Activated T-helper 17 cell treated with anti-CD3 and anti-CD28 coated beads, Interleukin-2, amount 50 U/mL, for 72 hours (primary cell): ENCODE measurements at regions not wholly inside any gene's neighbourhood (a gene's known extent, or its start where the extent isn't known, plus 50 kb on each side); places are given as distances from the start of the nearest gene placed in this dataset.
"Not testable (repeated sequence)": the region's sequence is repeated elsewhere in the genome, so short reads cannot be mapped to it uniquely, and the experiment has no call there.

Experiments
- ATAC-seq: fragments of 150-1000 bp; cut with Tn5 transposase; replicated peaks from 2 replicates; pipeline ENCODE4 v1.10.0; 2021; ENCODE audit warnings: mild to moderate bottlenecking, moderate library complexity
- H3K27ac Mint-ChIP-seq: one replicate; pipeline ENCODE4 v1.8.0; 2022; ENCODE audit warnings: mixed read lengths
- H3K27me3 Mint-ChIP-seq: one replicate; pipeline ENCODE4 v1.8.0; 2022; ENCODE audit warnings: mixed read lengths
- H3K36me3 Mint-ChIP-seq: one replicate; pipeline ENCODE4 v1.8.0; 2022; ENCODE audit warnings: low read depth, mild to moderate bottlenecking, mixed read lengths
- H3K4me1 Mint-ChIP-seq: one replicate; pipeline ENCODE4 v1.8.0; 2022; ENCODE audit warnings: mixed read lengths
- H3K4me3 Mint-ChIP-seq: one replicate; pipeline ENCODE4 v1.8.0; 2022; ENCODE audit warnings: mild to moderate bottlenecking, mixed read lengths
- H3K9me3 Mint-ChIP-seq: one replicate; pipeline ENCODE4 v1.8.0; 2022; ENCODE audit warnings: mixed read lengths

DNA sequence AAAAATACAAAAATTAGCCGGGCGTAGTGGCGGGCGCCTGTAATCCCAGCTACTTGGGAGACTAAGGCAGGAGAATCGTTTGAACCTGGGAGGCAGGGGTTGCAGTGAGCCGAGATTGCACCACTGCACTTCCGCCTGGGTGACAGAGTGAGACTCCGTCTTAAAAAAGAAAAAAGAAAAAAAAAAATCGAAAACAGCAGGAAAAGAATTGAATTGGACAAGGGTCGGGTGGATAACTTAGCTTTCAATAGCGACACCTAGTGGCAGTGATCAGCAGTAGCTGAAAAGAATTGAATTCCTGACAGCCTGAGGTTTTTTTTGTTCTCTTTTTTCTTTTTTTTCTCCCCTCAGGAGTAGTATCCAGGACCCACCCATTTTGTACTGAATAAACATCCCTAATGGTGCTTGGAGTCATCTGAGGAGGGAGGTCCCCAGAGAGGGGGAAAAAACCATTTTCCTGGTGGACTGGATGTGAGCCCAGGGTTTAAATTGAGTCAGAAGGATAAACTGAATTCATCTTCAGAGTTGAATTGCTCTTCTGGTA is 55.1 kb downstream of the CYCS start:
- ATAC-seq: peak; percentile 63
- H3K27ac Mint-ChIP-seq: peak overlapping the region; percentile 36
- H3K9me3 Mint-ChIP-seq: no peaks in the 10 kb centered on the region
- peaks cover 6% of the 10 kb centered on the region for H3K4me1 Mint-ChIP-seq
- no peak overlapping the region for H3K4me3 Mint-ChIP-seq
- H3K36me3 Mint-ChIP-seq: no peaks in the 10 kb centered on the region
- no peaks in the 10 kb centered on the region for H3K27me3 Mint-ChIP-seq

DNA sequence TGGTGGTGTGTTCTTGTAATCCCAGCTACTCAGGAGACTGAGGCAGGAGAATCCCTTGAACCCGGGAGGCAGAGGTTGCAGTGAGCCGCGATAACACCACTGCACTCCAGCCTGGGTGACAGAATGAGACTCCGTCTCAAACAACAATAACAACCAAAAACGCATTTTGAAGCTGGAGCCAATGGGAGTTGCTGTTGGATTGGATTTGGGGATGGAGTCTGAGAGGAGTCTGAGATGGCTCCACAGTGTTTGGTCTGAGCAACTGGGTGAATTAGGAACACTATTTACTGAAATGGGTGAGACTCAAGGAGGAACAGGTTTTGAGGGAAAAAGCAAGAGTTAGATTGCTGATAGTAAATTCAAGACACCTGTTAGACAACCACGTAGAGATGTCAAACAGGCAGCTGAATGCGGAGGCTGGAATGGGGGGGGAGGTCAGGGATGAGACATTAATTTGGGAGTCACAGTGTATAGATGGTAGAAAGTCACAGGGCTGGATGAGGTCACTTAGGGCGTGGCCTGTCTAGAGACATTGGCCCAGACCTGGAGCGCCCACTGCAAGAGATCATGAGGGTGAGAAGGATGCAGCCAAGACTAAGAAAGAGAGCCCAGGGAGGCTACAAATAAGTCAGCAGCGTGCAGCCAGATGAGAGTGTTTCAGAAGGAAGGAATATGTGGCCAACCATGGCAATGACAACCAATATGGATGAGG is 56.4 kb downstream of the CYCS start:
- no peak for ATAC-seq
- no peaks in the 10 kb centered on the region for H3K9me3 Mint-ChIP-seq
- no peak overlapping the region for H3K4me3 Mint-ChIP-seq
- H3K4me1 Mint-ChIP-seq: peaks cover 6% of the 10 kb centered on the region
- no peak overlapping the region for H3K27ac Mint-ChIP-seq
- no peaks in the 10 kb centered on the region for H3K27me3 Mint-ChIP-seq
- no peaks in the 10 kb centered on the region for H3K36me3 Mint-ChIP-seq

DNA sequence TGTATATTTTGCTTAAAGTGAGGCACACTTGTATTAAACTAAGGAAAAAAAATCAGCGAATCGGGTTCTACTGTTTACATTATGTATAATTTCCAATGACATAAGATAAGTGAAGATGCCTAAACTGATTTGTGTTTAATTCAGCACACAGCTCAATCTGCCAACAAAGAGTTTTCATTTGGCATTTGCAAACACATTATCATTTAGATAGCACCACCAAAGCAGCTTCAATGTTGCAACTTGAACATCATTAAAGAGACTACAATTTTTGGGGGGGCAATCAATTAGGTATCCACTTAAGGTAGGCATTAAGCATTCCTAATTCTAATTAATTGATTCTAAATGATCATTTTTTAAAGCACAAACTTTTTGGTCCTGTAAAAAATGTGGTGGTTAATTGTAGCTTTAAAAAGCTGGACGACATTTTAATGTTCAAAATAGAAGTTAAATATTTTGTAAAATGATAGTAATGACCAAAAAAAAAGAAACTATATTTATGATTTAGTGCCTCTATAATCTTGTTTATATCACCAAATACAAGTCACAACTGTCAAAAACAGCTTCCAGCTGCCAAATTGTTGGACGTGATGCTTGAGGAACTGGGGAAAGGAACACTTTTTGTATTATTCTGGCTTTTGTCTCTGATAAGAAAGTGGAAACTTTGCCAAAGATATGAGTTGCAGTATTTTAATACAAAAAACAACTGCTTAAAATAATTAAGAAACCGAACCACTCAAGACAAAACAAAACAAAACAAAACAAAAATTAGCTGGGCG is 57.1 kb downstream of the CYCS start:
- H3K36me3 Mint-ChIP-seq: no peaks in the 10 kb centered on the region
- H3K4me3 Mint-ChIP-seq: no peak overlapping the region
- ATAC-seq: no peak
- H3K4me1 Mint-ChIP-seq: peaks cover under 1% of the 10 kb centered on the region
- H3K27me3 Mint-ChIP-seq: no peaks in the 10 kb centered on the region
- no peak overlapping the region for H3K27ac Mint-ChIP-seq
- H3K9me3 Mint-ChIP-seq: no peaks in the 10 kb centered on the region

DNA sequence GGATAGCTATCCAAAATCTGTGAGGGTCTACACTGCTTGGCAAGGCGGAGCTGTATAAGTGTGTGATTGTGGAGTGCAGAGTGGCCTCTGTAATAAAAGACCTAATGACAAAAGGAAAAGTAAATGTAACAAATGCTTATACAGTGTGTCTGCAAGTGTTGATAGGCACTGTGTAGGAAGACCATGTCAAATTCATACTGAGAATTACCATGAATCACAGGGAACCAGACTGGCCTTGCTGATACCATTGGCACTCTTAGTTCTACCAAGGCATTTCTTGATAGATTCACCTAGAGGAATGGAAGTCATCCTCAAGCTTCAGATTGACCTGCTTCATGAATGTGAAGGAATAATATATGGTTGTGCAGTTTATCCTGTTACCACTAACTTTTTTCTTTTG is 58.8 kb downstream of the CYCS start:
- no peaks in the 10 kb centered on the region for H3K36me3 Mint-ChIP-seq
- H3K4me1 Mint-ChIP-seq: no peaks in the 10 kb centered on the region
- H3K9me3 Mint-ChIP-seq: no peaks in the 10 kb centered on the region
- no peak overlapping the region for H3K27ac Mint-ChIP-seq
- H3K4me3 Mint-ChIP-seq: no peak overlapping the region
- no peaks in the 10 kb centered on the region for H3K27me3 Mint-ChIP-seq
- peak; percentile 83 for ATAC-seq

DNA sequence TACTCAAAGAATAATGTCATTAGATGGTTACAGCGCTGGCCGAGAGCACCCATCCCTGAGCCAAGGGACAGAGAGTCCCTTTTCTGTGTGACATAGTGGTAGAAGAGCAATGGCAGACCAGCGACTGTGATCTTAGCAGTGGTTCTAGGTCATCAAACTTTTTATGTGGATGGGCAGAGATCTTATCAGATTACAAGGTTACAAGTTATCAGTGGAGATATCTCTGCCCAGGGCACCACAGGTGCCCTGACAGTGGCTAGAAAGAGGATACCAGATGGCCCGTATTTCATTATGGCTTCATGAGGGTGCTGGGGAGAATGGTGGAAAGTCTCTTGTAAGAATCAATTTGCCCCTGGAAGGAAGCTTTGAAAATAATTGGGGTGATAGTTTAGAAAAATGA is 62.7 kb downstream of the CYCS start:
- no peak overlapping the region for H3K4me3 Mint-ChIP-seq
- no peaks in the 10 kb centered on the region for H3K27me3 Mint-ChIP-seq
- no peaks in the 10 kb centered on the region for H3K4me1 Mint-ChIP-seq
- H3K9me3 Mint-ChIP-seq: no peaks in the 10 kb centered on the region
- ATAC-seq: no peak
- no peak overlapping the region for H3K27ac Mint-ChIP-seq
- H3K36me3 Mint-ChIP-seq: no peaks in the 10 kb centered on the region

DNA sequence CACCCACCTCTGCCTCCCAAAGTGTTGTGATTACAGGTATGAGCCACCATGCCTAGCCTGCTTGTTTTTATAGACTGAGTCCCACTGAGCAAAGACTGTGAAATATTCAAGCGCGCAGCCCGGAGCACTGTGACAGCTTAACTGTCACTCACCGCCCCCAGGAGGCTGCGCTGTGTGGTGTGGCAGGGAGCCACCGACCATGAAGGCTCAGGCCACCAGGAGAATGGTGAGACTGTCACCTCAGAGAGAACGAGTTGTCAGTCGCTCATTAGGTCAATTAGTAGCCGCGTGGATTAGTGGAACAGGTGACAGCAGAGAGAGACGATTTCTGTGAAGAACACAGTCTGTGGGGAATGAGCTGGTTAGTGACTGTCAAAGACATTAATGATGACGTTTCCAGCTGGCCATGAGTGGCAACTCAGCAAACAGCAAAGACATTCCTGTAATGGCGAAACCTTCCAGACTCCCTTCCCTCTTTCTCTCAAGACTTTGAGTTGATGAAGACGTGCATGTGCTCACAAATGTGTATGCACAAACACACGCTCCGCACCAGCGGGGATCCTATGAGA is 64.5 kb downstream of the CYCS start:
- no peak overlapping the region for H3K4me3 Mint-ChIP-seq
- H3K36me3 Mint-ChIP-seq: no peaks in the 10 kb centered on the region
- ATAC-seq: no peak
- no peaks in the 10 kb centered on the region for H3K9me3 Mint-ChIP-seq
- H3K27ac Mint-ChIP-seq: no peak overlapping the region
- H3K27me3 Mint-ChIP-seq: no peaks in the 10 kb centered on the region
- H3K4me1 Mint-ChIP-seq: no peaks in the 10 kb centered on the region

DNA sequence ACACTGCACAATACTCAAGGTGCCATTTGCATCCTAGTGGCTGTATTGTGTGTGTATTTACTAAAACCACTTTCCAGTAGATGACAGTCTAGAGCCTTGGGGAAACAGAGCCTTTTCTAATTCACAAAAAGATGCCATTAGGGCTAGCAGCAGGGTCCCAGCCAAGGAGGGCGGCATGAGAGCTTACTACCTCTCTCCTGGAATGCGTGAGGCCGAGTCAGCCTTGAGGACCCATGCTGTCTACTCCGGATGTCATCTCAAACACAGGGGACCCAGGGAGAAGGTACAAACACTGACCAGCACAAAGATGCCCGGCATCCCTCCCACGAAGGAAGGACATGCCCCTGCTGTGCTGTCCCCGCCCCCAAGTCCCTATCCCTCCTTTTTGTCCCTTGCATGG is 65.5 kb downstream of the CYCS start:
- no peaks in the 10 kb centered on the region for H3K27me3 Mint-ChIP-seq
- H3K4me1 Mint-ChIP-seq: no peaks in the 10 kb centered on the region
- ATAC-seq: no peak
- H3K4me3 Mint-ChIP-seq: no peak overlapping the region
- no peaks in the 10 kb centered on the region for H3K9me3 Mint-ChIP-seq
- H3K36me3 Mint-ChIP-seq: no peaks in the 10 kb centered on the region
- H3K27ac Mint-ChIP-seq: peak overlapping the region; percentile 58

DNA sequence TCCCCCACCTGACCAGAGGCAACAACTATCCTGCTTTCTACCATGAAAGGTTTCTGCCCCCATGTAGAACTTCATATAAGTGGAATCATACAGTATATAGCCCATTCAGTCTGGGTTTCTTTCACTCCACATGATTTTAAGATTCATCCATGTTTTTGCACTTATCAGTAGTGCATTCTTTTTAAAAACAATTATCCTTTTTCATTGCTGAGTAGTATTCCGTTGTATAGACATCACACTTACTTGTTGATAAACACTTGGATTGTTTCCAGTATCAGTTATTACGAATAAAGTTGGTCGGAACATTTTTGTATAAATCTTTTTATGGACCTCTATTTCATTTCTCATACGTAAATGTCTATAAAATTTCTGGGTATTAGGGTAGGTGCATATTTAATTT is 68.7 kb downstream of the CYCS start:
- H3K36me3 Mint-ChIP-seq: no peaks in the 10 kb centered on the region
- ATAC-seq: no peak
- H3K4me3 Mint-ChIP-seq: no peak overlapping the region
- no peaks in the 10 kb centered on the region for H3K27me3 Mint-ChIP-seq
- H3K27ac Mint-ChIP-seq: no peak overlapping the region
- H3K9me3 Mint-ChIP-seq: no peaks in the 10 kb centered on the region
- no peaks in the 10 kb centered on the region for H3K4me1 Mint-ChIP-seq

DNA sequence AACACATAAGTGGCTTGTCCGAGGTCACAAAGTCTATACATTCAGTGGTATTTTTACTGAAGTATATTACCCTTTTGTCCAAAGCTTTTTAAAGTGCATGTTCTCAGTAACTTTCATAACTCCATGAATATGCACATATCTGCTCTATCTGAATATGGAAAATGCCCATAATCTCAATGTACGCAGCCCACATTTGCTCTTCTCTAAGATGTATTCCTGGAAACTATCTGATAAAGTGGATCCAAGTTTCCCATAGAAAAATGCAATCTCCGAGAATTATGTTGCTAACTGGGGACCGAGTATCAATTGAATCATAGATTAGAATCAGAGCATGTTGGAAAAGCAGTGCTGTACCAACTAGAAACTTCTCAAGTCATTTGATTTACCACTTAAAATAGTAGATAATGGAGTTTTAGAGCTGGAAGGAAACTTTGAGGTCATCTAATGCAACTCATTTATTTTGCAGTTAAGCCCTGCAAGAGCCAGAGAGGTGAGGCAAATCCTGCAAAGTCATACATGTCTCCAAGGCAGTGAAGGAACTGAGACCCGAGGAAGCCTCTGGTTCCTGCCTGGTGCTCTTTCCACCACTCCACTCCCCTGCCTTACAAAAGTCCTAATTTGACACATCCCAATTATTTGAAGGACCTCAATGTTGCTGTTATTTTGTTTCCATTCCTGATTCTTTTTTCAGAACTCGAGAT is 69.4 kb downstream of the CYCS start:
- no peak overlapping the region for H3K27ac Mint-ChIP-seq
- no peaks in the 10 kb centered on the region for H3K27me3 Mint-ChIP-seq

DNA sequence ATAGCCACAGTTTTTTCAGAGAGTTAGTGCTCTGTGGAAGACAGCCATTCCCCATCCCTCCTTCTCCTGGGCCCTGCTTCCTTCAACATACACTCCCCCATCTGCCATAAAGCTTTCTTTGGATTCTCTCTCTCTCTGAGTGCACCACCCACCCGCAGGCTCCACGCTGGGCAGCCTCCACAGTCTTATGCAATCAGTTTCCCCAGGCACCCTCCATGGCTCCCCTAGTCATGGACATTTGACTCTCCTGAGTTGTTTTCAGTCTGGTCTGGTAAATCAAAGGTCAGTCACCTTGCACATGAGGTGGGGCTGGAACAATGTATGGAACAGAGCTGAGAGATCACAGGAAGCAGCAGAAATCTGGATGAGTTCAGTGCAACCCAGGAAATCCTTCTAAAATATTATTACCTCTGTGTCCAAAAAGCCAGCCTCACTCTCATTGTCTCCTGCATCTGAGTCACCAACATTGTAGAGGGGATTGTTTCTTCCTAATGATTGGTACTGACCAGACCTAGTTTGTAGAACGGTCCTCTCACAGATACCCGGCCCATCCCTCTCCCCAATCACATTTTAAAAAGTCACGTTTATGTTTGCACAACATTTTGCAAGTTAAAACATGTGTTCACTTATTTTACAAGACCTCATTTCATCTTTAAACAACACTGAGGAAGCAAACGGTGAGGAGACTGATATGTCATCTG is 70.1 kb downstream of the CYCS start:
- Mint-ChIP-seq H3K27ac (no peak overlapping the region), H3K27me3 (no peaks in the 10 kb centered on the region), H3K4me3 (no peak overlapping the region), H3K9me3 (no peaks in the 10 kb centered on the region), H3K4me1 (no peaks in the 10 kb centered on the region), H3K36me3 (no peaks in the 10 kb centered on the region)
- ATAC-seq: no peak

More for the DNA sequence above, 69.4 kb downstream of the CYCS start:
- no peaks in the 10 kb centered on the region for H3K9me3 Mint-ChIP-seq
- no peaks in the 10 kb centered on the region for H3K4me1 Mint-ChIP-seq
- no peak overlapping the region for H3K4me3 Mint-ChIP-seq
- H3K36me3 Mint-ChIP-seq: no peaks in the 10 kb centered on the region
- ATAC-seq: no peak

DNA sequence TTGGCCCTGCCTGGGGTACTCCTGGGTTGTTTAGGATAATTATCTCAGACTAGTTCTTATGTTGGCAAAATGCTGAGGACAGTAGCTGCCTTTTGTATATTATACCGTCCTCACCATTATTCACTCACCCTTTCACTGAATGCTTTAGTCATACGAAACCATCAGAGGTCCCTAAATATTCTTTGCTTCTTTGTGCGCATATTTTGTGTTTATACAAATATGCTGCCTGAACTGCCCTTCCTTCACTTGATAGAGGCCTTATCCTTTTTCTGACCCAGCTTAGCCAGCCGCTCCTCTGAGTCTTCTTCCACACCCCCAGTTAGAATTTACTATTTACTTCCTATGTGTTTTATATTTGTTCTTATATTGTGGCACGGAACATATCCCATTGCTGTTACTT is 70.2 kb upstream of the OSBPL3 start:
- Mint-ChIP-seq H3K27ac (no peak overlapping the region), H3K4me3 (no peak overlapping the region), H3K4me1 (no peaks in the 10 kb centered on the region), H3K36me3 (no peaks in the 10 kb centered on the region), H3K27me3 (no peaks in the 10 kb centered on the region), H3K9me3 (no peaks in the 10 kb centered on the region)
- ATAC-seq: no peak

DNA sequence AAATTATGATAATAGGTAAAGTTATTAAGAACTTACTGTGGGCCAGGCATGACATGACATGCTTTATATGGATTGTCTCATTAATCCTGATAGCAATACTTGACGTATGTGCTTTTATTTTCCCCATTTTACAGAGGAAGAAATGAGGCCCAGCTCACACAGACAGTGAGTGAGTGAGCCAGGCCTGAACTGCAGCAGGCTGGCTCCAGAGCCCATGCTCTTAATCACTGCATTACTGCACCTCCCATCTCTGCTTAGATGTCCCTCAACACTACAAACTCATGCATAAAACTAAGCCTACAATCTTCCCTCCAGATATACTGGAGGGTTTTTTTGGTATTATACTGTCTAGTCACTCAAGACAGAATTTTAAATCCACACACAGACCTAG is 68.5 kb upstream of the OSBPL3 start:
- no peak overlapping the region for H3K4me3 Mint-ChIP-seq
- no peaks in the 10 kb centered on the region for H3K36me3 Mint-ChIP-seq
- no peak overlapping the region for H3K27ac Mint-ChIP-seq
- ATAC-seq: no peak
- no peaks in the 10 kb centered on the region for H3K9me3 Mint-ChIP-seq
- H3K4me1 Mint-ChIP-seq: no peaks in the 10 kb centered on the region
- H3K27me3 Mint-ChIP-seq: no peaks in the 10 kb centered on the region

DNA sequence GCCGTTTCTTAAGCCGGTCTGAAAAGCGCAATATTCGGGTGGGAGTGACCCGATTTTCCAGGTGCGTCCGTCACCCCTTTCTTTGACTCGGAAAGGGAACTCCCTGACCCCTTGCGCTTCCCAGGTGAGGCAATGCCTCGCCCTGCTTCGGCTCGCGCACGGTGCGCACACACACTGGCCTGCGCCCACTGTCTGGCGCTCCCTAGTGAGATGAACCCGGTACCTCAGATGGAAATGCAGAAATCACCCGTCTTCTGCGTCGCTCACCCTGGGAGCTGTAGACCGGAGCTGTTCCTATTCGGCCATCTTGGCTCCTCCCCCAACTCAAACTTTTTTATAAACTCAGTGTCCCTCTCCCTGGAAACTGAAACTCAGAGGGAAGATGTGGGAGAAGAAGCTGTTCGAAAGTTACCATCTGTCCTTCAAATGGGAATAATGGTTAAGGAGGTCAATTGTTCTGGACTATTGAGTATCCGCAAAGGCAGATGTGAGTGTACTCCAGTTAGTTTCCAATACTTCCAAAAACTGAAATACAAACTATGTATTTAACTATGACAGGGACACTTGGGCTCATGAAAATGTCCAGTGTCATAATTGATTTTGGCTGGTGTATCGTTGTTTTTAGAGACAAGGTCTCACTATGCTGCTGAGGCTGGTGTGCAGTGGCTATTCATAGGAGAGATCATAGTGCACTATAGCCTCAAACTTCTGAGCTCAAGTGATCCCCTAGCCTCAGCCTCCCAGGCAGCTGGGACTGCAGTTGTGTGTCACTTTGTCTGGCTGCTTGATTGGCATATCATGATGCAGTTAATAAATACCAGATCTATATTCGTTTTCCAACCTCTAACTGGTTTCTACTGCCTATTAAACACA is 67.8 kb upstream of the OSBPL3 start:
- H3K27ac Mint-ChIP-seq, ATAC-seq, H3K27me3 Mint-ChIP-seq, H3K4me1 Mint-ChIP-seq, H3K36me3 Mint-ChIP-seq, H3K9me3 Mint-ChIP-seq, H3K4me3 Mint-ChIP-seq: not testable (repeated sequence)
